SU-DHL-6 (cell line): ENCODE measurements at regions not wholly inside any gene's neighbourhood (a gene's known extent, or its start where the extent isn't known, plus 50 kb on each side); places are given as distances from the start of the nearest gene placed in this dataset.

Experiments used
- H2AFZ ChIP-seq: fragments of 200-600 bp; sonication (generic); 2 replicates; pipeline ENCODE4 v1.6.1; 2014; ENCODE audit warnings: low read depth, mild to moderate bottlenecking, moderate library complexity, mixed read lengths, antibody characterized with exemption, low read length; ENCODE audit not compliant: severe bottlenecking
- H3F3A ChIP-seq: fragments of 200-600 bp; shearing (Covaris generic); 2 replicates; pipeline ENCODE4 v1.6.0; 2016; ENCODE audit warnings: antibody characterized with exemption, mild to moderate bottlenecking; ENCODE audit not compliant: insufficient read depth
- H3K27ac ChIP-seq: fragments of 200-600 bp; sonication (generic); 2 replicates; pipeline ENCODE4 v1.5.1; 2016; ENCODE audit warnings: low read depth, mild to moderate bottlenecking, low read length, moderate library complexity, mixed read lengths
- H3K27me3 ChIP-seq: fragments of 200-600 bp; sonication (generic), shearing (Covaris generic); 2 replicates; pipeline ENCODE4 v1.6.0; 2014; ENCODE audit warnings: mild to moderate bottlenecking, low read length
- H3K36me3 ChIP-seq: fragments of 200-600 bp; sonication (generic); 2 replicates; pipeline ENCODE4 v1.6.1; 2014; ENCODE audit warnings: mild to moderate bottlenecking, low read length, mixed read lengths
- H3K4me2 ChIP-seq: fragments of 300-600, 200-600 bp; shearing (Covaris generic), sonication (generic); 2 replicates; pipeline ENCODE4 v1.6.0; 2014; ENCODE audit warnings: low read length, low read depth, mild to moderate bottlenecking; ENCODE audit not compliant: poor library complexity, severe bottlenecking
- H3K4me3 ChIP-seq: fragments of 200-600 bp; sonication (generic); 2 replicates; pipeline ENCODE4 v1.5.1; 2014; ENCODE audit warnings: antibody characterized with exemption, low read length, mild to moderate bottlenecking, mixed read lengths; ENCODE audit not compliant: insufficient read depth, poor library complexity, severe bottlenecking
- H3K79me2 ChIP-seq: fragments of 200-600 bp; sonication (generic); 2 replicates; pipeline ENCODE4 v1.6.1; 2014; ENCODE audit warnings: mild to moderate bottlenecking, low read length, moderate library complexity; ENCODE audit not compliant: insufficient read depth
- H3K9ac ChIP-seq: fragments of 200-600 bp; sonication (generic); 2 replicates; pipeline ENCODE4 v1.7.0; 2014; ENCODE audit warnings: mild to moderate bottlenecking, low read length
- H3K9me2 ChIP-seq: fragments of 200-600 bp; sonication (generic); replicated peaks from 2 replicates; pipeline ENCODE4 v1.6.1; 2014; ENCODE audit warnings: low read length; ENCODE audit not compliant: insufficient read depth
- H3K9me3 ChIP-seq: fragments of 200-600 bp; sonication (generic); 2 replicates; pipeline ENCODE4 v1.6.1; 2014; ENCODE audit warnings: low read length, mixed read lengths; ENCODE audit not compliant: insufficient read depth
- H4K20me1 ChIP-seq: fragments of 200-600 bp; sonication (generic); 2 replicates; pipeline ENCODE4 v1.6.1; 2014; ENCODE audit warnings: low read depth, mild to moderate bottlenecking, antibody characterized with exemption, low read length, moderate library complexity, mixed read lengths
- CTCF ChIP-seq: fragments of 200-600 bp; sonication (generic); IDR thresholded peaks from one replicate; pipeline ENCODE4 v1.5.1; 2017; ENCODE audit warnings: antibody characterized with exemption, mild to moderate bottlenecking, low read length, moderate library complexity; ENCODE audit not compliant: insufficient read depth, poor library complexity, severe bottlenecking
- EZH2phosphoT487 ChIP-seq: fragments of 200-600 bp; sonication (generic), shearing (Covaris generic); conservative IDR thresholded peaks from 2 replicates; pipeline ENCODE4 v1.6.1; 2018; ENCODE audit warnings: mild to moderate bottlenecking, antibody characterized with exemption, low read length, moderate library complexity, mixed read lengths

- H3K9me2 ChIP-seq: no peaks in the 10 kb centered on the region
- H3F3A ChIP-seq: no peaks in the 10 kb centered on the region
- no peaks in the 10 kb centered on the region for H3K9me3 ChIP-seq
- H3K36me3 ChIP-seq: no peaks in the 10 kb centered on the region
- no peak overlapping the region for H3K4me3 ChIP-seq
- H3K27me3 ChIP-seq: no peaks in the 10 kb centered on the region
- TF ChIP-seq CTCF (no peak), EZH2phosphoT487 (no peak)
- H3K4me2 ChIP-seq: no peak overlapping the region
- H2AFZ ChIP-seq: no peak overlapping the region
- H4K20me1 ChIP-seq: no peaks in the 10 kb centered on the region
- H3K27ac ChIP-seq: no peak overlapping the region
- H3K79me2 ChIP-seq: no peaks in the 10 kb centered on the region
- no peak overlapping the region for H3K9ac ChIP-seq
Observed at GRCh38 chr9:16153221-16153620, 600.4 kb downstream of the CCDC171 start.

- no peaks in the 10 kb centered on the region for H3K79me2 ChIP-seq
- H3K36me3 ChIP-seq: no peaks in the 10 kb centered on the region
- H3F3A ChIP-seq: no peaks in the 10 kb centered on the region
- TF ChIP-seq CTCF: no peak
- H3K27ac ChIP-seq: no peak overlapping the region
- no peak overlapping the region for H3K4me2 ChIP-seq
- no peak overlapping the region for H3K9ac ChIP-seq
- no peaks in the 10 kb centered on the region for H3K9me2 ChIP-seq
- H2AFZ ChIP-seq: no peak overlapping the region
- H4K20me1 ChIP-seq: no peaks in the 10 kb centered on the region
- H3K27me3 ChIP-seq: no peaks in the 10 kb centered on the region
- H3K9me3 ChIP-seq: no peaks in the 10 kb centered on the region
- H3K4me3 ChIP-seq: no peak overlapping the region
Observed at GRCh38 chr9:16153741-16154140, 600.9 kb downstream of the CCDC171 start.

GRCh38 chr9:16154521-16155078 lies 601.8 kb downstream of the CCDC171 start:
- Histone ChIP-seq H4K20me1 (no peaks in the 10 kb centered on the region), H3K9ac (no peak overlapping the region), H3K9me2 (no peaks in the 10 kb centered on the region), H3K27me3 (no peaks in the 10 kb centered on the region), H3K79me2 (no peaks in the 10 kb centered on the region), H3F3A (no peaks in the 10 kb centered on the region), H2AFZ (no peak overlapping the region), H3K36me3 (no peaks in the 10 kb centered on the region), H3K9me3 (no peaks in the 10 kb centered on the region), H3K4me2 (no peak overlapping the region), H3K4me3 (no peak overlapping the region), H3K27ac (no peak overlapping the region)
- TF ChIP-seq CTCF: no peak
- TF ChIP-seq EZH2phosphoT487: no peak
